ENCODE measurements at regions not wholly inside any gene's neighbourhood (a gene's known extent, or its start where the extent isn't known, plus 50 kb on each side); places are given as distances from the start of the nearest gene placed in this dataset.
"Not testable (repeated sequence)": the region's sequence is repeated elsewhere in the genome, so short reads cannot be mapped to it uniquely, and the experiment has no call there.

DNA sequence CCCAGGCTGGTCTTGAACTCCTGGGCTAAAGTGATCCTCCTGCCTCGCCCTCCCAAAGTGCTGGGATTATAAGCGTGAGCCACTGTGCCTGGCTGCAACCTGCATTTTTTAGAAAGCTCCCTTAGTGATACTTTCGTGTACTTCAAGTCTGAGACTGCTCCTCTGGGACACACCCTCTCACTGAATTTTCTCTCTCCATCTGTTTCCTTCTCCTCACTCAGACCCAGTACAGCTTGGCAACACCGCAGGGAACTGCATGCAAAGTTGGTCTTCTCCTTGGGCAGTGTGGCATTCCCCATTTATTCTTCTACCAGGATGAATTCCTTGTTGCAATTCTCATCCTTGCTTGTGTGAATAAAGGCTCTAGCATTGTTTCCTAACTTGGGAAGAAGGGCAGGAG, 175.9 kb downstream of the LPIN1 start:
- DNase-seq (ENCODE audit: low read depth in 2 of 2) = no peak

DNA sequence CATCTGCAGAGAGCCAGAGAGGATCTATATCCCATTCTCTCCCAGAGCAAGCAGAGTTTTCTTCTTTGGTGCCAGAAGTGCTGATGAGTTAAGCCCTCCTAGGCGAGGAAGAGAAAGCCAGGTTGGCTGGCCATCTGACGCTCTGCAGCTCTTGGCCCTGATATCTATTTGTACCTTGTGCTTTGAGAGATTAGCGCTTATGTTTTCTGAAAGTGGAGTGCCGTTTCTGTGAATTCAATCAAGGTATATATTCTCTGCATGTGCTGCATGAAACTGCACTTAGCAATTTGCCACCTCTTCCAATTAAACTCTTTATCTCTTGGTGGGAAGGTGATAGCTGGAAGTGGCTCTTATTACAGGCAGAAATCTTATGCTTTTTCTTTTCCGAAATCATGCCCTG, 177.5 kb downstream of the LPIN1 start:
- DNase-seq (ENCODE audit: low read depth in 2 of 2) = no peak

DNA sequence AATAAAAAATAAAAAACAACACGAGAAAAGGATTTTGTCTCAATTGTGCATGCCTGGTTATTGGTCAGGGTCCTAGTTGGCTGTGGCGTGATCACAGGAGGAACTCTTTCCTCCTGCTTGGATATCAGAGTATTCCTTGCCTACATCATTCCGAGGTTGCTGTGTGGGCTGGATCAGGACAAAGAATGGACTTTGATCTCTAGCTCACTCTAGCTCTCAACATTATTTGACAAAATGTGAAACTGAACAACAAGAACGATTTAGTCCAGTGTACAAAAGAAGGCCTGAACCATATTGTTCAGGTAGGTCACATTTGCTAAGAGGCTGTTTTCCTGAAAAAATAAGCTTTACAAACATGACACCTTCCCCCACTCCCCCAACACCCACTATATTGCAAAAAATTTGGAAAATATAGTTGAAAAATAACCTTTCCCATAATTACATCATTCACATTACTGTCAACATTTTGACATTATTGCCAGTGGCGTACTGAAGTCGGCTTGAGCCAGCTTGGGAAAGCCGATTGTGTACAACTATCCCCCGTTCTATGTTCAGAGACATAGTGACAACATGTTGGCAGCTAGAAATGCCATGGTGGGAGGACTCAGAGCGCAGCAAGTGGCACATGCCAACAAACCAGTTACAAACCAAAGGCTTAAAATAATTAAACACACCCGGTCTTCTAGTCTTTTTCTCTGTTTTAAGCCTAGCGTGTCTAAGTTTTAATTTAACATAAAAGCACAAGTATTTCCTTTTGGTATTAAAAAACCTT, 179.0 kb downstream of the LPIN1 start:
- DNase-seq (ENCODE audit: low read depth in 2 of 2) = no peak

DNA sequence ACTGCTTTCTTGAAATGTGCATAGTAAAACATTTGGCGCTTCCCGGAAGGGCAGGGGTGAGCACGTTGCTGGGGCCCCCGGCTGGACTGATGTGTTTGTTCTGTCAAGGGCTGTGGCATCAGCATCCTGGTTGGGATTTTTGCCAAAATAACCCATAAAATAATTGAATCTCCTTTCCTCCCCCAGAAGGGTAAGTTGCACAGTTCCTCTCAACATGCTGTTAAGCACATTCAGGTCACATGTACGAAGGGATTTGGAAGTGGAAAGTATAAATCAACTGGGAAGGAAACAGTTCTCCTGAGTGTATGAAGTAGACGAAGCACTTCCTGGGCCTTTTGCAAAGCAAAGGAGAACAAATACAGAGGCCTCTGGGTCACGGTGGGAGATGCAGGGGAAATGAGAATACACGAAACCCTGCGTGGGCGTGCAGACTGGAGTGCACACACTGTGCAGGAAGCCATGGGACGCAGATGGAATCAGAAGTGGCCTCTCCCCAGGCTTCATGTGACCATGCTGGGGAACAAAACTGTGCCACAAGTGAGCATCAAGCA, 183.9 kb downstream of the LPIN1 start:
- DNase-seq (ENCODE audit: low read depth in 2 of 2) = no peak

DNA sequence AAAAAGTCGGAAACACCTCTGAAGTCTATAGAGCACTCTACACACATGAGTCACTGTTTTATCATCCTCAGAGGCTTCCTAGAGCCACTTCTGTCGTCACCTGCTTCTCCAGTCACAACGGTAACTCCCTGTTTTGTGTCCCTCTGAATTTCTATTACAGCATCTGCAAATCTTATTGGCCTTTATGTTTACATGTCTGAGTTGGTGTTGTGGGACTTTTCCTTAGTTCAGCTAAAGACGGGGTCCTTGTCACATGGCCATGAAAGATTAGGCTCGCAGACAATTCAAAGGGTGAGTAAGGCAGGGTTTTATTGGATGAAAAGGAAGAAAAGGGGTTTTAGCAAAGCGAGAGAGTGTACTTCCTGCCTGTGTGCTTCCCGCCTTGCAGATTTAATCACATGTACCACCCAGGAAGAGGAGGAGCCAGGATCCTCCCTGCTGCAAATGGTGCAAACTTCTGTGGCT, 185.6 kb downstream of the LPIN1 start:
- no peak for DNase-seq (ENCODE audit: low read depth in 2 of 2)

DNA sequence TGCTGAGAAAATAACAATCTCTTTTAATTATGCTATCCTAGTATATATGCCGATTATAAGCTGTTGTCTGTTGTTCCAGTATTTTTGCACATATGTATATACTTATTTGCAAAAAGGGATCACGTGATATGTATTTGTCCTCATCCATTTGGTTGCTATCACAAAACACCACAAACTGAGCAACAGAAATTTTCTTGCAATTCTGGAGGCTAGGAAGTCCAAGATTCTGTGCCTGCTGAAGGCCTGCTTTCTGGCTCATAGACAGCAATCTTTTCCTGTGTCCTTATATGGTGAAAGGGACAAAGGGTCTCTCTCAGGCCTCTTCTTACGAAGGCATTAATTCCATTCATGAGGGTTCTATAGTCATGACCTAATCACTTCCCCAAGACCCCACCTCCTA, 186.5 kb downstream of the LPIN1 start:
- no peak for DNase-seq (ENCODE audit: low read depth in 2 of 2)

DNA sequence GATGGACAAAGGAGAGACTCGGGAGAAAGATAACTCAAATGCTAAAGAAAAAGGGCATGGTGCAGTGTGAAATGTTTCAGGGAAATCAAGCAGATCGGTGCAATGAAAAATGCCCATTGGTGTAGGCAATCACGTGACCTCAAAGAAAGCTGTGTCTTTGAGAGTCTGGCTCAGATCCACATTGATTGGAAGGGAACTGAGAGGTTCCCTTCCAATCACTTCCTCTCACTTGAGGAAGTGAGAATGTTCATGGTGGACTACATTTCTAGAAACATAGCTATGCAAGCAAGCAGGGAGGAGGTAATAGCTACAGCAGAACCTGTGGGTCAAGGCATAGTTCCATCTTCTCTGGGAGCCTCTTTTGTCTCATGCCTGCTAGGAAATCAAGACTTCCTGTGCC, 187.4 kb downstream of the LPIN1 start:
- DNase-seq (ENCODE audit: low read depth in 2 of 2) = no peak

DNA sequence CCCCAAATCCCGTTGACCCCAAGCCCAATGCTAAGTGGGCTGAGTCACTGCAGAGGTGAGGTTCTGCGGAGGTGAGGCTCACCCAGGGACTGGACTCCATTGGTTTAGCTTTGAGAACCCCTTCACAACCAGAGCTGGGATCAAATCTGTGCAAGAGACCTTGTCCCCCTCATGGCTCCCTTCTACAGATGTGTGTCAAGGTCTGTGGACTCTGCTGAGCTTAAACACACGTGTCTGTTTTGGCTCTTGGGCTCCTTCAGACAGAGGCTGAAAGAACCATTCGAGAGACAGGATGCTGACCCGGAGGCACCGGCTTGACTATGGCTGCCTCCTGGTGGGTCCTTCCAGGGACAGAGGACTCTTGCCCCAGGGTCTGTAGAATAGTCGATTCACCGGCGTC, 190.3 kb downstream of the LPIN1 start:
- DNase-seq (ENCODE audit: low read depth in 2 of 2) = no peak

DNA sequence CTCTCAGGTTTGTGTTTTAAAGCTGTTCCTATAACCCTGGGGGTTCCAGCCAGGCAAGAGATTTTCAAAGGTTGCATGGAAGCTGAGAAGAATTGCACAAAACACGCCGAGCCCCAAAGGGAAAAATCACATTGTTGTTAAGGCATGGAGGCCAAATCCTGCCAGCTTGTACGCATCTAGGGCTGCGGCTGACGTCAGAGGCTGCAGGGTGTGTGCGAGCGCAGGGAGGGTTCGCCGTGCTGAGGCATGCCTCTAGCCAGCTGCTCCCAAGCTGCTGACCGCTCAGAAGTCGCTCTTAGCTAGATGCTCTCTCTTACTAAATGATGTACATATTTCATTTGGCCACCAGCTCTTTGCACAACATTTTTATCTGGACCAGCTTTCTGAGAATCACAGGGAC, 191.8 kb downstream of the LPIN1 start:
- no peak for DNase-seq (ENCODE audit: low read depth in 2 of 2)

DNA sequence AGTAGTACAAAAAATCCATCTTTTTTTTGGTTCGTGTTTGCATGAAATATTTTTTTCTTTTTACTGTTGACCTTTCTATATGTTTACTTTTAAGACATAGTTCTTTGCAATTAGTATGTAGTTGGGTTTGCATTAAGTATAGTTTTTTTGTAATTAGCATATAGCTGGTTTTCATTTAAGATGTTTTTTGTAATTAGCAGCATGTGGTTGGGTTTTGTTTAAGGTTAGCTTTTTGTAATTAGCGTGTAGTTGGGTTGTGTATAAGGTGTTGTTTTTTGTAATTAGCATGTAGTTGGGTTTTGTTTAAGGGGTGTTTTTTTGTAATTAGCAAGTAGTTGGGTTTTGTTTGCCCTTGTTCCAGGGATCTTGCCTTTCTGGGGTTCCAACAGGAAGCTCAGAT, 193.1 kb downstream of the LPIN1 start:
- no peak for DNase-seq (ENCODE audit: low read depth in 2 of 2)

DNA sequence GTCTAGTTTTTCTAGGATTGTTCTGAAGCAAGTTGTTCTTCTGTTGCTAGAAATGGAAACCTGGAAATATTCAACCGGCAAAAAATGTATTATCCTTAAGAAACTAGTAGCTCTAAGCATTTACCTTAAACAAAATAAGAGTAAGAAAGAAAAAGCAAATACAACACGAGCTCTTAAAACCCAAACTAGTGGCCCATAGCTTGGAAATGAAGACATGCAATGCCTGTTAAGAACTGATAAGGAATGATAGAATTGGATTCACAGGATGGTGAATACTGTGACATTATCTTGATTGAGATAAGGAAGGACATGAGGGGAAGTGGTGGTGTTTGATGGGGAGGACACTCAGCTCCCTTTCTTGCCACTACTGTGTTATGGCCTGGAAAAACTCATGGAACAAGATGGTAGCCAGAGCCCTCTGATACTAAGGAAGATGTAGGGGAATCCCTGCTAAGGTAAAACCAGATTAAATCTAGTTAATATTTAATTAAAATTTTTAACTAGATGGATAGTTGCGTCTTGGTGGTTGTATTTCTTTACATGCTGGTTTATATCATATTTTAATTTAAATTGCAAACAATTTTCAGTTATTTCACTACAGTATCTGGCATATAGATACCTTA, 193.8 kb downstream of the LPIN1 start:
- DNase-seq (ENCODE audit: low read depth in 2 of 2) = no peak

DNA sequence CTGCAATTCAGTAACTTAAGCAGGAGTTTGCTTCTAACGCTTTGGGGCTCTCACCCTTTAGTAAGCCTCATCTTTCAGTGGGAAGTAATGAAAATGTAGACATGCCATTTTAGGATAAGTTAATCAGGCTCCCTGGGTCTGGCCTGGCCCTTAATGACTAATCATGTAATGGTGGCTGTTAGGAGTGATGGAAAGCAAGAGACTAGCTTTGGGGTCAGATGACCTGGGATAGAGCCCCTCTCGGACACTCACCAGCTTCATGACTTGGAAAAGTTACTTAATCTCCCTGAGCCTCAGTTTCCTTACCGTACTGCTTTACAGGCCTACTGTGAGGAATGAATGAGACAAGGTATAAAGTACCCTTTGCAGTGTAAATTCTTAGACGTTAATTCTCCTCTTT, 194.4 kb downstream of the LPIN1 start:
- no peak for DNase-seq (ENCODE audit: low read depth in 2 of 2)

DNA sequence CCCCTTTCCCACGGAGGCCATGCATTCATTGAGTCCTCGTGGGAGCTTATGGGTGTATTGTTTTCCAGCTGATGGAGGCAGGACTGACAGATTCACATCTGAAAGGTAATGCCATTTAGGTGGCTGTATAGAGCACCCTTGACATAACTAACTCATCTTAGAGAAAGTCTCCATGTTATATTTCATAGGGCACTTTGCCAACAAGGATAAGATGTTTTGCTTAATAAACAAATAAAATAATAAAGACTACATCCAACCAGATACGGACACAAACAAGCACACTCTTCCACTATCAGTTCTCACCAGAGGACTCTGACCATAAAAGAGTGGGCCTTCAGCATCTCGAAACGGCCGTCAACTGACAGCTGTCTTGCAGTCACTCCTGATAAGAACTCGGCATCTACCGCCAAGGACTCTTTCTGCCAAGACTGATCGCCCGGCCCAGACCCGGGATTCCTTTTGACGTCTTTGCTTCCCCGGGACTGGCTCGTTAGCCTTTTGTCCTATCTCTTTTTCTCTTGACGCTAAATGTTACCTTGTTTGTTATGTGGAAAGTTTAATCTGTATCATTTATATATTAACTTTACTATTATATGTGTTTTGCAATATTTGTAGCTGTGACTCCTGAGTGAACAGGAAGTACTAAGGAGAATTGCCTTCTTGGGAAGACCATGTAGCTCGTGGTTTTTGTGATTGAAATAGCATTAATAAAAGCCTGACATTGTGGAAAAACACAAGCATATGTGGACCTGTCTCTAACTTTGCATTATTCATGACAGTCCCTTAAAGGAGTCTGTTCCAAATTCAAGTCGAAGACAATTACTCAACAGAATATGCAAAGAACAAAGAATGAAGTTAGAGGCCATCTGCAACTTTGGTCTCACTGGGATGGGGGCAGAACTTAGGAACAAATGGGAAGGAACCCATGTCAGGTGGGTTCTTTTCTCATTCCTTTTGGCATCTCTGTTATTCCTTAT, 195.1 kb downstream of the LPIN1 start:
- DNase-seq (ENCODE audit: low read depth in 2 of 2) = no peak

DNA sequence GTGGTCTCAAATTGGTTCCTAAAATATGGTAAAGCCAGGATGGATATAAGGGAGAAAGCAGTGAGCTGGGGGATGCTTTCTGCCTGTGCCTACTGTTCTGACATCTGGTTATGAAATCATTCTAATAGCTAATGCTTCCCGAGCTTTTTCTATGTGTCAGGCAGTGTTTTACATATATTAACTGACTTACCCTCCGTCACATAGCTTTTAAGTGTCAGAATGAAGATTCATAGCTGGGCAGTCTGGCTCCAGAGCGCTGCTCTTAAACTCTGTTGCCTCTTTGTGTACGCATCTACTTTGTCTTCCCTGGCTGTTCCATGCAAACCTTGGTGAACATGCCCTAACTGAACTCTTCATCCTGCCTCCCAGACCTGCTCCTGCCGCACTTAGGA, 195.7 kb downstream of the LPIN1 start:
- DNase-seq (ENCODE audit: low read depth in 2 of 2) = no peak

DNA sequence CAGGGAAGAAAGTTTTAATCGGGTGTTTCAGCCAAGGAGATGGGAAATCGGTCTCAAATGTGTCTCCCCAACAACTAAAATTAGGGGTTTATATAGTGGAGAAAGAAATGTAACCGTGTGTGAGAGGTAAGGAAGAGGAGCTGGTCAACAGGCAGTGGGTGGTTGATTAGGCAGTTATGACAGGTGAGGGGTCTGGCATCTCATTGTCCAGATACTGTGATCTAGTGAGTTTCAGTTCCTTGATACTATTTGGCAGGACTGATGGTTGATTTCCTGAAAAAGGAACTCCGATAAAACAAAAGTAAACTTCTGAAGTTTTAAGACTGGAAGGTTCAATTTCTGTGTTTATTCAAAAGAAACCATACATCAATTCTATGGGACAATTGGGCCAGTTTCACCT, 197.9 kb downstream of the LPIN1 start:
- DNase-seq (ENCODE audit: low read depth in 2 of 2) = no peak

DNA sequence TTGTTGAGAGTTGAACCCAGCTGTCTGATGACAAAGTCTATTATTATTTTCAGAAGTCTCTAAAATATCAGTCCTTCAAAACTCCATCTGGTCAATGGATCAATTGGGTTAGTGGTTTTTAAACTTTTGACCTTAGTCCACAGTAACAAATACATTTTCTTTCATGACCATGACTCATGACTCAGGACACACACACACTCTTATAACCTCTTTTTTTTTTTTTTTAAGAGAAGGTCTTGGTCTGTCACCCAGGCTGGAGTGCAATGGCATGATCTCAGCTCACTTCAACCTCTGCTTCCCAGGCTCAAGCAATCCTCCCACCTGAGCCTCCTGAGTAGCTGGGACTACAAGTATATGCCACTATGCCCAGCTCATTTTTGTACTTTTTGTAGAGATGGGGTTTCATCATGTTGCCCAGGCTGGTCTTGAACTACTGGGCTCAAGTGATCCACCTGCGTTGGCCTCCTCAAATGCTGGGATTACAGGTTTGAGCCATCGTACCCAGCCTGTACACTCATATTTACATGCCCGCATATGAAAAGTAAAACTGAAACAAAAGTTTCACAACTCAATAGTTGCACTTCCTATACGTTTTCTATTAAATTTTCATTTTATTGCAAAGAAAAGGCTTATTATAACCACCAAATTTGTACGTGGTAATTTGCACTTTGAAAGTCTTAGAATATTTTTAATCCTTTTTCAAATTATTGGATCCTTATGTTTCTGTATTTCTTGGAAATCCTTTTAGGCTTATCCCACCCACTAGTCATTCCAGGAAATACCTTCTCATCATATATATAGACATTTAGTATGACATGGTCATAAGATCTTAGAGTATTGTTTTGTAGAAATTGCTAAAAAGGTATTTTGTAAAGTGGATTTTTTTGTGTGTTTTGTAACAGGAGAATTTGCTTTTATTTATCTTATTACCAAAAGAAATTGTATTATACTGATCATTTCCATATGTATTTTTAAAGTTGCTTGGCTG, 199.0 kb downstream of the LPIN1 start:
- no peak for DNase-seq (ENCODE audit: low read depth in 2 of 2)

DNA sequence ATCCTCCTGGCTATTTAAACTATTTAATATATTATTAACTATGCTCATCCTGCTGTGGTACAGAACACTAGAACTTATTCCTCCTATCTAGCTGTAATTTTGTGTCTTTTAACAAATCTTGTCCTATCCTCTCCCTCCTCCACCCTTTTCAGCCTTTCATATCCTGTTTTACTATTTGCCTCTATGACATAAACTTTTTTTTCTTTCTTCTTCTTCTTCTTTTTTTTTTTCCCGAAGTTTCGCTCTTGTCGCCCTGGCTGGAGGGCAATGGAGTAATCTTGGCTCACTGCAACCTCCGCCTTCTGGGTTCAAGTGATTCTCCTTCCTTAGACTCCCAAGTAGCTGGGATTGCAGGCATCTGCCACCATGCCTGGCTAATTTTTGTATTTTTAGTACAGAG, 201.5 kb downstream of the LPIN1 start:
- DNase-seq (ENCODE audit: low read depth in 2 of 2) = no peak

DNA sequence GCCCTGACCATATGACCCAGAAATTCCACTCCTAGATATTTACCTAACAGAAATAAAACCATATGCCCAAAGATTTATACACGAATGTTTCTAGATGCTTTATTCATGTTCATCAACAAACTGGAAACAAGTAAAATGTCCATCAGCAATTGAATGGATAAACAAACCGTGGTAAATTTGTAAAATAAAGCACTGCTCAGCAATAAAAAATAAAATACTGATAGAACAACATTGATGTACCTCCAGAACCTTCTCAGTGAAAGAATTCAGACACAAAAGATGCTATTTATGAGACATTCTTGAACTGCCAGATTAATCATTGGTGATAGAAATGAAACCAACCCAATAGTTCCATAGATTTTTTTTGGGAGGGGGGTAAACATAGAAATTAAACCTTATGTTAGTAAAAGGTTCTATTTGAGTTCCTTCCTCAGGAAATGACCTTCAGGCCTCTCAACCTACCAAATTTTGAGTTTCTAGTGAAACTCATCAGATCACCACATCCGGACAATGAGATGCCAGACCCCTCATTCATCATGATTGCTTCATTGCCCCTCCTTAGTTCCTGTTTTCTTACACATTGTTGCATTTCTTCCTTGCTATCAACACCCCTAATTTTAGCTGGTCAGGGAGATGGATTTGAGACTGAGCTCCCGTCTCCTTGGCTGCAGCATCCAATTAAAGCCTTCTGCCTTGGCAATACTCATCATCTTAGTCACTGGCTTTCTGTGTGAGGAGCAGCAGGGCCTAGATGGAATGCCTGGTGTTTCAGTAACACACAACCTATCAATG, 203.5 kb downstream of the LPIN1 start:
- no peak for DNase-seq (ENCODE audit: low read depth in 2 of 2)

DNA sequence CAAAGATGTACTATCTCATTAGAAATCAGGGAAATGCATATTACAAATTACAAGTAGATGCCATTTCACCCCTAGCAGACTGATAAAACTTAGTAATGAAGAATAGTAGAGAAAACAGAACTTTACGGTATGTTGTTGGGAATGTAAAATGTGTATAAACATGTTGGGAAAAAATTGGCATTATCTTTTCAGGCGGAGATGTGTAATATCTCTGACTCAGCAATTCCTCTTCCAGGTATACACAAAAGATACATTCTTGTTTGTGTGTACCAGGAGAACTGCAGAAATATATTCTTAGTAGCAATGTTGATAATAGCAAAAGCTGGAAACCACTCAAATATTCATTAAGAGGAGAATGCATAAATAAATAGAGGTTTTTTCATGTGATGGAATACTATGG, 204.5 kb downstream of the LPIN1 start:
- DNase-seq (ENCODE audit: low read depth in 2 of 2) = no peak

DNA sequence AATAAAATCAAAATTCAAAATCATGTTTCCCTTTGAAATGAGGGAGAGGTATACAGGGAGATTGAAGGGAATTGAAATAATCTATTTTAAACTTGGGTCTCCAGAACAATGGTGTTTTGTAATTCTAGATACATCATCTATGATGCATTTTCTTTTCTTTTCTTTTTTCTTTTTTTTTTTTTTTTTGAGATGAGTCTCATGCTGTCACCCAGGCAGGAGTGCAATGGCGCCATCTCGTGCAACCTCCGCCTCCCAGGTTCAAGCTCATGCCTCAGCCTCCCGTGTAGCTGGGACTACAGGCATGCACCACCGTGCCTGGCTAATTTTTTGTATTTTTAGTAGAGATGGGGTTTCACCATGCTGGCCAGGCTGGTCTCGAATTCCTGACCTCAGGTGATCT, 205.1 kb downstream of the LPIN1 start:
- DNase-seq (ENCODE audit: low read depth in 2 of 2) = not testable (repeated sequence)

Measured in fibroblast of skin of left biceps (primary cell).